ENCODE measurements at regions not wholly inside any gene's neighbourhood (a gene's known extent, or its start where the extent isn't known, plus 50 kb on each side); places are given as distances from the start of the nearest gene placed in this dataset.

DNA sequence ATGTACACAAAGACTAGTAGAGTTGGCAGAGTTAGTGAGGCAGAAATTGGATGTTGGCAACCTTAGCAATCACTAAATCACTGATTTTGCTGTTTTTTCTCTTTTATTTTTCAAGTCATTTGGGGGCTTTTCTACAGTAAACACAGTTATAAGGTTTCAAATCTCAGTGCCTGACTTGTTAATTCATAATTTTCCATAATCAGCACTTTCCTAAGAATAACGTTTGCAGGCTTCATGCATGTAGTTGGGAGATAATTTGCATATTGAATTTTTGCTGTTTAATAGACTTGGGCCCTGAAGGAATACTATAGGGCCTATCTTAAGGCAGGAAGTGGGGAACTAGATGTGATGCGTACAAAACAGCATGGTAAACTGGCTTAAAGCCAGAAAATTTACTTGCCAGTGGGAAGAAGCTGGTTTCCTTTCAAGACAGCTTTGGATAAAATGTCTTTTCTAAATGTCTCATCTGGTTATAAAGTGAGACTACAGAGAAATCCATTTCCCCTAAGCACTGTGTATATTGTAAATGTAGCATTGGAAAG lies 127.2 kb upstream of the SMIM21 start:
- H3K27ac ChIP-seq = no peak overlapping the region
- no peak for DNase-seq (ENCODE audit: low spot score in 2 of 2)
- no peaks in the 10 kb centered on the region for H3K36me3 ChIP-seq
- no peaks in the 10 kb centered on the region for H3K9me3 ChIP-seq
- no peaks in the 10 kb centered on the region for H3K27me3 ChIP-seq
- 47% methylated on average over 2 of the region's 2 CpGs for WGBS
- no peaks in the 10 kb centered on the region for H3K4me1 ChIP-seq
- TF ChIP-seq EP300 (IDR thresholded peaks at IDR 0.05) (no peak), POLR2A (IDR thresholded peaks at IDR 0.05) (no peak), POLR2AphosphoS5 (IDR thresholded peaks at IDR 0.05) (no peak)
- TF ChIP-seq, protein P1, sequence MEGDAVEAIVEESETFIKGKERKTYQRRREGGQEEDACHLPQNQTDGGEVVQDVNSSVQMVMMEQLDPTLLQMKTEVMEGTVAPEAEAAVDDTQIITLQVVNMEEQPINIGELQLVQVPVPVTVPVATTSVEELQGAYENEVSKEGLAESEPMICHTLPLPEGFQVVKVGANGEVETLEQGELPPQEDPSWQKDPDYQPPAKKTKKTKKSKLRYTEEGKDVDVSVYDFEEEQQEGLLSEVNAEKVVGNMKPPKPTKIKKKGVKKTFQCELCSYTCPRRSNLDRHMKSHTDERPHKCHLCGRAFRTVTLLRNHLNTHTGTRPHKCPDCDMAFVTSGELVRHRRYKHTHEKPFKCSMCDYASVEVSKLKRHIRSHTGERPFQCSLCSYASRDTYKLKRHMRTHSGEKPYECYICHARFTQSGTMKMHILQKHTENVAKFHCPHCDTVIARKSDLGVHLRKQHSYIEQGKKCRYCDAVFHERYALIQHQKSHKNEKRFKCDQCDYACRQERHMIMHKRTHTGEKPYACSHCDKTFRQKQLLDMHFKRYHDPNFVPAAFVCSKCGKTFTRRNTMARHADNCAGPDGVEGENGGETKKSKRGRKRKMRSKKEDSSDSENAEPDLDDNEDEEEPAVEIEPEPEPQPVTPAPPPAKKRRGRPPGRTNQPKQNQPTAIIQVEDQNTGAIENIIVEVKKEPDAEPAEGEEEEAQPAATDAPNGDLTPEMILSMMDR (IDR thresholded peaks at IDR 0.05) = no peak
- no peak overlapping the region for H3K4me3 ChIP-seq

DNA sequence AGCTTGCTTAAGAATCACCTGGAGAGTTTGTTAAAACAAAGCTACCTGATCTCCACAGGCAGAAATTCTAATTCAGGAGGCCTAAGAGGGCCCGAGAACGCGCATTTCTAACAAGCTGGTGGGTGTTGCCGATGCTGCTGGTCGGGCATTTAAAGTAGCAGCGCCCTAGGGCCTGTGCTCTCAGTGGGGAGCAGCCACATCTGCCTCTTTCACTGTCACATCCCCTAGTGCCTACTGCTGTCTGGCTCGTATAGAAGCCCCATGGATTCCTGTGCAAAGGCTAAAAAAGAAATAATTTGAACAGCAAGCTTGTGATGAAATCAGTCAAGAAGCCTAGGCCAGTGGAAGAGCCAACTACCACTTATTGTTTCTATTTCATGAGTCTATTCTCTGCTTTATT lies 126.7 kb upstream of the SMIM21 start:
- Histone ChIP-seq H3K27ac (no peak overlapping the region), H3K27me3 (no peaks in the 10 kb centered on the region), H3K4me1 (no peaks in the 10 kb centered on the region), H3K36me3 (no peaks in the 10 kb centered on the region), H3K9me3 (no peaks in the 10 kb centered on the region), H3K4me3 (no peak overlapping the region)
- no peak for TF ChIP-seq POLR2A (IDR thresholded peaks at IDR 0.05)
- no peak for TF ChIP-seq EP300 (IDR thresholded peaks at IDR 0.05)
- TF ChIP-seq, protein P1 (IDR thresholded peaks at IDR 0.05) = no peak
- TF ChIP-seq POLR2AphosphoS5 (IDR thresholded peaks at IDR 0.05) = no peak
- 79% methylated on average over 7 of the region's 7 CpGs for WGBS
- no peak for DNase-seq (ENCODE audit: low spot score in 2 of 2)

- no peak for DNase-seq (ENCODE audit: low spot score in 2 of 2)
- 93% methylated on average over 8 of the region's 8 CpGs for WGBS
- TF ChIP-seq EP300 (IDR thresholded peaks at IDR 0.05) (no peak), POLR2AphosphoS5 (IDR thresholded peaks at IDR 0.05) (no peak), POLR2A (IDR thresholded peaks at IDR 0.05) (no peak)
- TF ChIP-seq, protein P1 (IDR thresholded peaks at IDR 0.05) = no peak
Observed at GRCh38 chr18:75553021-75553420, 125.5 kb upstream of the SMIM21 start.

DNA sequence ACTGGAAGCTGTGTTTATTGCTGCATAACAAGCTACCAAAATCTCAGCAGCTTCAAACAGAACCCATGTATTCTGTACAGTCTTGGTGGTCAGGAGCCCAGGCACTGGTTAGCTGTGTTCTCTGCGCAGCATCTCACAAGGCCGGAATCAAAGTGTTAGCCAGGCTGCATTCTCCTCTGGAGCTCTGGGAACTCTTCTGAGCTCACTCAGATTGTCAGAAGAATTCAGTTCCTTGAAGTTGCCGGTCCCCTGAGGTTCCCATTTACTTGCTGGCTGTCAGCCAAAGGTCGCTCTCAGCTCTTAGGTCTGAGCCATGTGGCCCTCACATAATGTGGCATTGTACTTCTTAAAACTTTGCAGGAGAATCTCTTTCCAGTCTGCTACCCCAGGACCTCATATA lies 123.6 kb upstream of the SMIM21 start:
- Histone ChIP-seq H3K4me3 (no peak overlapping the region), H3K27ac (no peak overlapping the region), H3K9me3 (no peaks in the 10 kb centered on the region), H3K4me1 (no peaks in the 10 kb centered on the region), H3K27me3 (no peaks in the 10 kb centered on the region), H3K36me3 (no peaks in the 10 kb centered on the region)
- TF ChIP-seq POLR2A (IDR thresholded peaks at IDR 0.05) (no peak), EP300 (IDR thresholded peaks at IDR 0.05) (no peak), POLR2AphosphoS5 (IDR thresholded peaks at IDR 0.05) (no peak)
- TF ChIP-seq, protein P1 (IDR thresholded peaks at IDR 0.05) = no peak
- WGBS = 50% methylated on average over 4 of the region's 4 CpGs
- no peak for DNase-seq (ENCODE audit: low spot score in 2 of 2)

More at GRCh38 chr18:75553021-75553420, 125.5 kb upstream of the SMIM21 start:
- Histone ChIP-seq H3K4me1 (no peaks in the 10 kb centered on the region), H3K4me3 (no peak overlapping the region), H3K9me3 (no peaks in the 10 kb centered on the region), H3K36me3 (no peaks in the 10 kb centered on the region), H3K27me3 (no peaks in the 10 kb centered on the region), H3K27ac (no peak overlapping the region)

DNA sequence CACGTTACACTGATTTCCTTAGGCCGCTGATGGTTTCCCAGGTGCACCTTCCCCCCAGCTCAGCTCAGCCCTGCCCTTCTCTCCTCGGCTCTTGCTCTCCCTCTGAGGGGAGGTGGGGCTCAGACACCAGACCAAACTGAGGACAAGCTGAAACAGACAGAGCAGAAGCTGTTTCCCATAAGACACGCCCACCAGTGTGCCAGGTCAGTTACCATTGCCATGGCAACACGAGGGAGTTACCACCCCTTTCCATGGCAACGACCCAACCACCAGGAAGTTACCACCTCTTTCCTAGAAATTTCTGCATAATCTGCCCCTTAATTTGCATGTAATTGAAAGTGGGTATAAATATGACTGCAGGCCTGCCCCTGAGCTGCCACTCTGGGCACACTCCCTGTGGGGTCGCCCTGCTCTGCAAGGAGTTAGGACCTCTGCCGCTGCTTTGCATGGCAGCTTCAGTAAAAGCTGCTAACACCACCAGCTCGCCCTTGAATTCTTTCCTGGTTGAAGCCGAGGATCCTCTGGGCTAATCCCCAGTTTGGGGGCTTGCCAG lies 120.9 kb upstream of the SMIM21 start:
- H3K27me3 ChIP-seq = no peaks in the 10 kb centered on the region
- WGBS = 48% methylated on average over 6 of the region's 10 CpGs
- TF ChIP-seq, protein P1 (IDR thresholded peaks at IDR 0.05) = no peak
- TF ChIP-seq POLR2A (IDR thresholded peaks at IDR 0.05) = no peak
- TF ChIP-seq EP300 (IDR thresholded peaks at IDR 0.05) = no peak
- no peak for TF ChIP-seq POLR2AphosphoS5 (IDR thresholded peaks at IDR 0.05)

More for the DNA sequence above, 120.9 kb upstream of the SMIM21 start:
- Histone ChIP-seq H3K9me3 (no peaks in the 10 kb centered on the region), H3K4me3 (no peak overlapping the region), H3K36me3 (no peaks in the 10 kb centered on the region), H3K4me1 (peaks cover 4% of the 10 kb centered on the region), H3K27ac (no peak overlapping the region)
- no peak for DNase-seq (ENCODE audit: low spot score in 2 of 2)

Measured in suprapubic skin (tissue), 4 donors.